HepG2 (cell line): ENCODE measurements at regions not wholly inside any gene's neighbourhood (a gene's known extent, or its start where the extent isn't known, plus 50 kb on each side); places are given as distances from the start of the nearest gene placed in this dataset.
A peak's percentile ranks its signal among the peaks of the same experiment; 100 is the strongest.

Experiments
- ATAC-seq: fragments of 200-7000 bp; cut with Tn5 transposase; 3 replicates; pipeline ENCODE4 v1.9.1; 2020; ENCODE audit warnings: mild to moderate bottlenecking, moderate library complexity
- BruUV-seq: library from RNA; stranded (reverse); fragments of 400-500 nt; replicated peaks from 2 replicates; lab custom pipeline; 2021; lab: Mats Ljungman, UMichigan
- CTCF ChIA-PET: fragments of 300-600 bp; formaldehyde crosslinking; extraction: SDS; loops from one replicate; lab custom pipeline; 2021; ENCODE audit warnings: low total read pairs, inconsistent platforms, low intra/inter-chr PET ratio; lab: Yijun Ruan, JAX
- POLR2A ChIA-PET: fragments of 350-600 bp; sonication (Branson Sonifier 250); formaldehyde crosslinking; loops from one replicate; lab custom pipeline; 2020; ENCODE audit warnings: antibody characterized with exemption, inconsistent platforms; lab: Yijun Ruan, JAX
- DNase-seq: peaks from one replicate; pipeline ENCODE4 v3.0.0-alpha.2; 2015; ENCODE audit warnings: low spot score
- FAIRE-seq: peaks from 3 replicates; lab custom pipeline; 2011; peaks lifted over from hg19 to GRCh38; lab: Jason Lieb, UNC
- H2AFZ ChIP-seq: one replicate; pipeline ENCODE4 v1.6.1; 2011; ENCODE audit warnings: low read length, inconsistent platforms
- H3K27ac ChIP-seq: fragments of 300-600 bp; 3 replicates; pipeline ENCODE4 v1.8.0; 2011; ENCODE audit warnings: mixed run types, mild to moderate bottlenecking, mixed read lengths, low read length, inconsistent platforms; ENCODE audit not compliant: insufficient read depth; ENCODE audit errors: extremely low read length
- H3K27me3 ChIP-seq, 2 experiments: fragments of 200-600 bp in 1 of 2; 2 replicates in 1 of 2; 3 replicates in 1 of 2; pipeline versions ENCODE4 v1.6.0 to v1.8.0; 2011; ENCODE audit warnings: low read length in 2 of 2, mild to moderate bottlenecking in 2 of 2, moderate library complexity in 2 of 2, inconsistent platforms in 1 of 2; ENCODE audit not compliant: insufficient read depth in 2 of 2, control insufficient read depth in 1 of 2
- H3K36me3 ChIP-seq, 2 experiments: fragments of 200-600 bp in 1 of 2; replicated peaks in 1 of 2; 2 replicates in 1 of 2; 3 replicates in 1 of 2; pipeline versions ENCODE4 v1.5.1 to v1.8.0; 2011; ENCODE audit warnings: low read length in 2 of 2, inconsistent platforms in 1 of 2; ENCODE audit not compliant: insufficient read depth in 2 of 2, control insufficient read depth in 1 of 2
- H3K4me1 ChIP-seq: 2 replicates; pipeline ENCODE4 v1.5.1; 2012; ENCODE audit warnings: low read length, inconsistent platforms; ENCODE audit not compliant: insufficient read depth
- H3K4me2 ChIP-seq: 2 replicates; pipeline ENCODE4 v1.6.0; 2011; ENCODE audit warnings: low read depth, low read length, inconsistent platforms
- H3K4me3 ChIP-seq, 3 experiments: fragments of 200-600 bp in 1 of 3; sonication (generic), shearing (Covaris generic) in 1 of 3; replicated peaks in 1 of 3; 2 replicates each; pipeline ENCODE4 v1.5.1; 2011 to 2016; ENCODE audit warnings: low read length in 3 of 3, inconsistent platforms in 2 of 3, low read depth in 2 of 3, mild to moderate bottlenecking in 2 of 3, control low read depth in 1 of 3, mixed read lengths in 1 of 3; ENCODE audit not compliant: insufficient read depth in 1 of 3
- H3K79me2 ChIP-seq: one replicate; pipeline ENCODE4 v1.6.1; 2011; ENCODE audit warnings: low read length, inconsistent platforms; ENCODE audit not compliant: insufficient read depth
- H3K9ac ChIP-seq: 2 replicates; pipeline ENCODE4 v1.6.0; 2011; ENCODE audit warnings: mild to moderate bottlenecking, low read depth, low read length, inconsistent platforms; ENCODE audit not compliant: insufficient read depth
- H3K9me3 ChIP-seq: 2 replicates; pipeline ENCODE4 v1.5.1; 2012; ENCODE audit warnings: mild to moderate bottlenecking, low read length
- H4K20me1 ChIP-seq: 2 replicates; pipeline ENCODE4 v1.6.0; 2011; ENCODE audit warnings: inconsistent platforms, mild to moderate bottlenecking, low read length, moderate library complexity; ENCODE audit not compliant: insufficient read depth
- AHDC1 ChIP-seq: sonication (generic); formaldehyde crosslinking; IDR thresholded peaks from 2 replicates; pipeline ENCODE4 v1.5.1; 2020; ENCODE audit warnings: mild to moderate bottlenecking, missing genetic modification reagents, borderline replicate concordance
- ATRX ChIP-seq: sonication (generic); formaldehyde crosslinking; IDR thresholded peaks from 2 replicates; pipeline ENCODE4 v1.4.0; 2020; ENCODE audit warnings: missing genetic modification reagents, borderline replicate concordance
- BCL6 ChIP-seq: IDR thresholded peaks from 2 replicates; pipeline ENCODE4 v1.6.1; 2016; ENCODE audit warnings: missing genetic modification reagents, missing compliant biosample characterization
- CEBPB ChIP-seq: IDR thresholded peaks from 2 replicates; pipeline ENCODE4 v1.6.1; 2011; ENCODE audit warnings: low read depth, low read length, improper control_type of control experiment, borderline replicate concordance
- CEBPG ChIP-seq: IDR thresholded peaks from 2 replicates; pipeline ENCODE4 v1.6.1; 2016
- DR1 ChIP-seq: sonication (generic); formaldehyde crosslinking; IDR thresholded peaks from 2 replicates; pipeline ENCODE4 v1.8.0; 2021; ENCODE audit warnings: mild to moderate bottlenecking, missing genetic modification reagents, inconsistent platforms
- GZF1 ChIP-seq: sonication (generic); formaldehyde crosslinking; IDR thresholded peaks from 2 replicates; pipeline ENCODE4 v1.5.1; 2020; ENCODE audit warnings: mild to moderate bottlenecking, missing genetic modification reagents
- KDM4B ChIP-seq: sonication (generic); formaldehyde crosslinking; IDR thresholded peaks from 2 replicates; pipeline ENCODE4 v1.4.0; 2020; ENCODE audit warnings: missing genetic modification reagents
- NFATC3 ChIP-seq: sonication (generic); formaldehyde crosslinking; IDR thresholded peaks from 2 replicates; pipeline ENCODE4 v1.5.1; 2020; ENCODE audit warnings: mild to moderate bottlenecking, missing genetic modification reagents
- POLR2A ChIP-seq, 2 experiments: IDR thresholded peaks; 2 replicates each; pipeline ENCODE4 v1.6.1; 2011; ENCODE audit warnings: low read depth in 2 of 2, low read length in 2 of 2, mild to moderate bottlenecking in 1 of 2, moderate library complexity in 1 of 2; ENCODE audit not compliant: insufficient read depth in 1 of 2
- SRY ChIP-seq: sonication (generic); formaldehyde crosslinking; IDR thresholded peaks from 2 replicates; pipeline ENCODE4 v1.8.0; 2022; ENCODE audit warnings: mild to moderate bottlenecking, missing genetic modification reagents
- STAG1 ChIP-seq: sonication (generic); formaldehyde crosslinking; IDR thresholded peaks from 2 replicates; pipeline ENCODE4 v1.4.0; 2020; ENCODE audit warnings: missing genetic modification reagents
- TOE1 ChIP-seq: sonication (generic); formaldehyde crosslinking; IDR thresholded peaks from 2 replicates; pipeline ENCODE4 v1.4.0; 2020; ENCODE audit warnings: mild to moderate bottlenecking, missing genetic modification reagents
- ZNF180 ChIP-seq: sonication (generic); formaldehyde crosslinking; IDR thresholded peaks from 2 replicates; pipeline ENCODE4 v1.4.0; 2020; ENCODE audit warnings: low read depth, missing genetic modification reagents, borderline replicate concordance
- ZNF205 ChIP-seq: IDR thresholded peaks from 2 replicates; pipeline ENCODE4 v1.6.1; 2018; ENCODE audit warnings: missing biosample characterization, missing genetic modification reagents
- ZNF547 ChIP-seq: sonication (generic); formaldehyde crosslinking; IDR thresholded peaks from 2 replicates; pipeline ENCODE4 v1.5.1; 2020; ENCODE audit warnings: mild to moderate bottlenecking, missing genetic modification reagents
- ZNF772 ChIP-seq: sonication (generic); formaldehyde crosslinking; IDR thresholded peaks from 2 replicates; pipeline ENCODE4 v1.5.0; 2020; ENCODE audit warnings: mild to moderate bottlenecking, missing genetic modification reagents
- ZNF776 ChIP-seq: sonication (generic); formaldehyde crosslinking; IDR thresholded peaks from 2 replicates; pipeline ENCODE4 v1.4.0; 2020; ENCODE audit warnings: mild to moderate bottlenecking, missing genetic modification reagents
- ZSCAN20 ChIP-seq: sonication (generic); formaldehyde crosslinking; IDR thresholded peaks from 2 replicates; pipeline ENCODE4 v1.4.0; 2020; ENCODE audit warnings: missing genetic modification reagents, mild to moderate bottlenecking, borderline replicate concordance
- WGBS: methylation state at CpG from one replicate; pipeline ENCODE4 v1.1.6; 2017; ENCODE audit warnings: low lambda C conversion rate; 5-methylcytosine and 5-hydroxymethylcytosine counted together
- in situ Hi-C: cut with HindIII; loops from 2 replicates; pipeline ENCODE4 v1.10.0; 2017; ENCODE audit warnings: low pct_unique_long_range_greater_than_20kb; ENCODE audit not compliant: extremely low pct_ligation_motif_present
- intact Hi-C: fragments of 100-400 bp; cut with micrococcal nuclease; formaldehyde crosslinking; loops from one replicate; pipeline ENCODE4 v1.10.0; 2022; ENCODE audit not compliant: unreplicated experiment
- TF ChIP-seq, protein P1 (sequence below): fragments of 450-650 bp; IDR thresholded peaks from 2 replicates; pipeline ENCODE4 v1.6.1; 2017

DNA sequence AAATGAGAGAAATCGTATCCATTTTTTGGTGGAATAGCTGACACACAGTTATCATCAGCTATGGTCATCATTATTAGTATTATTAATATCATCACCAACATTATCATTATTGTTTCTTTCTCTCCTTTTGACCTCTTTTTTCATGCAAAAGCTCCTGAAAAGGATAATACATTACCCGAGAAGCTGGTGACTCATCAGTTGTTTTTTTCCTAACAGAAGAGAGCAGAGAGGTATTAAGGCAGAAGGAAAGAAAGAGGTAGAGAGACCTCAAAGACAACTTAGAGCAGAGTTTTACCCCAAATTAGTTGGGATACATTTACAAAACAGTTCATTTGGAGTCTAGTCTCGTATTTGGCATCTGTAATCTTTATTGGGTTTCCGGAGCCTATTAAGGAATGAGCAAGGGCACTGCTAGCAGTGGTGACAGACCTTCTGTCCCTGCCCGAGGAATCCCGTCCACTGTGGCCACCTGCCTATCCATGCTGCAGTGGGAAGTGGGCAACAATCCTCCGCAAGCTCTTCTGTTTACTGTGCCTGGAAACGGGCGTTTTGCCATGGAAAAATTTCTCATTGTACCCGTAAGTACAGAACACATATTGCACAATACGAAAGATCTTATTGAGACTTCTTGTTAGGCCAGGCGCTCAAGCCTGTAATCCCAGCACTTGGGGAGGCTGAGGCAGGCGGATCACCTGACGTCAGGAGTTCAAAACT is 170.0 kb upstream of the MKLN1 start:
- ATAC-seq = peak; percentile 45; the same call in 2 of the 3 replicates
- H2AFZ ChIP-seq = no peak overlapping the region
- POLR2A ChIA-PET = no interaction called here
- no peak for TF ChIP-seq TOE1 (CRISPR knock-in tag)
- TF ChIP-seq POLR2A (IDR thresholded peaks at IDR 0.05; ENCODE audit: insufficient read depth in 1 of 2, low read depth in 2 of 2, low read length in 2 of 2) = no peak
- no peak for TF ChIP-seq ZNF205 (CRISPR knock-in tag)
- TF ChIP-seq ZNF772 (CRISPR knock-in tag) = no peak
- peak; percentile 92 for TF ChIP-seq CEBPB
- TF ChIP-seq NFATC3 (CRISPR knock-in tag) = no peak
- TF ChIP-seq DR1 (CRISPR knock-in tag) = no peak
- peak; percentile 51 for TF ChIP-seq BCL6 (CRISPR knock-in tag)
- no peak for TF ChIP-seq ZNF776 (CRISPR knock-in tag)
- no peak for TF ChIP-seq ATRX (CRISPR knock-in tag)
- peak; percentile 67 for TF ChIP-seq CEBPG
- no peak for TF ChIP-seq ZNF180 (CRISPR knock-in tag)
- TF ChIP-seq GZF1 (CRISPR knock-in tag) = no peak
- TF ChIP-seq STAG1 = no peak
- TF ChIP-seq SRY = no peak
- TF ChIP-seq KDM4B (CRISPR knock-in tag) = no peak
- TF ChIP-seq ZNF547 (CRISPR knock-in tag) = no peak
- no peak for TF ChIP-seq ZSCAN20 (CRISPR knock-in tag)
- TF ChIP-seq, protein P1, sequence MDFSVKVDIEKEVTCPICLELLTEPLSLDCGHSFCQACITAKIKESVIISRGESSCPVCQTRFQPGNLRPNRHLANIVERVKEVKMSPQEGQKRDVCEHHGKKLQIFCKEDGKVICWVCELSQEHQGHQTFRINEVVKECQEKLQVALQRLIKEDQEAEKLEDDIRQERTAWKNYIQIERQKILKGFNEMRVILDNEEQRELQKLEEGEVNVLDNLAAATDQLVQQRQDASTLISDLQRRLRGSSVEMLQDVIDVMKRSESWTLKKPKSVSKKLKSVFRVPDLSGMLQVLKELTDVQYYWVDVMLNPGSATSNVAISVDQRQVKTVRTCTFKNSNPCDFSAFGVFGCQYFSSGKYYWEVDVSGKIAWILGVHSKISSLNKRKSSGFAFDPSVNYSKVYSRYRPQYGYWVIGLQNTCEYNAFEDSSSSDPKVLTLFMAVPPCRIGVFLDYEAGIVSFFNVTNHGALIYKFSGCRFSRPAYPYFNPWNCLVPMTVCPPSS = no peak
- TF ChIP-seq AHDC1 (CRISPR knock-in tag) = 0 out of 2 replicates have a peak, but pooled peaks have one; percentile 16

More for the DNA sequence above, 170.0 kb upstream of the MKLN1 start:
- CTCF ChIA-PET = no interaction called here
- H3K4me3 ChIP-seq = no peak overlapping the region
- in situ Hi-C loops (no loop called here), intact Hi-C loops (no loop called here)
- no peaks in the 10 kb centered on the region for H4K20me1 ChIP-seq
- no peak overlapping the region for H3K27ac ChIP-seq
- H3K9me3 ChIP-seq = no peaks in the 10 kb centered on the region
- no peaks in the 10 kb centered on the region for H3K27me3 ChIP-seq
- no peaks in the 10 kb centered on the region for H3K36me3 ChIP-seq
- 12% methylated on average over 14 of the region's 14 CpGs for WGBS
- peaks cover 13% of the 10 kb centered on the region for H3K4me1 ChIP-seq
- no peak for FAIRE-seq
- no peaks in the 10 kb centered on the region for H3K79me2 ChIP-seq
- no TSS peak for BruUV-seq
- H3K4me2 ChIP-seq = peak overlapping the region; percentile 52
- no peak for DNase-seq
- H3K9ac ChIP-seq = no peak overlapping the region
